ENCODE measurements at regions not wholly inside any gene's neighbourhood (a gene's known extent, or its start where the extent isn't known, plus 50 kb on each side); places are given as distances from the start of the nearest gene placed in this dataset.

GRCh38 chr5:135181653-135182052 lies 147.6 kb upstream of the PITX1 start:
- no peak overlapping the region for H3K4me3 ChIP-seq (ENCODE audit: low read depth, low read length)
- peaks cover 13% of the 10 kb centered on the region for H3K27me3 ChIP-seq (ENCODE audit: control insufficient read depth, insufficient read depth, low read length)
- TF ChIP-seq, protein P1, sequence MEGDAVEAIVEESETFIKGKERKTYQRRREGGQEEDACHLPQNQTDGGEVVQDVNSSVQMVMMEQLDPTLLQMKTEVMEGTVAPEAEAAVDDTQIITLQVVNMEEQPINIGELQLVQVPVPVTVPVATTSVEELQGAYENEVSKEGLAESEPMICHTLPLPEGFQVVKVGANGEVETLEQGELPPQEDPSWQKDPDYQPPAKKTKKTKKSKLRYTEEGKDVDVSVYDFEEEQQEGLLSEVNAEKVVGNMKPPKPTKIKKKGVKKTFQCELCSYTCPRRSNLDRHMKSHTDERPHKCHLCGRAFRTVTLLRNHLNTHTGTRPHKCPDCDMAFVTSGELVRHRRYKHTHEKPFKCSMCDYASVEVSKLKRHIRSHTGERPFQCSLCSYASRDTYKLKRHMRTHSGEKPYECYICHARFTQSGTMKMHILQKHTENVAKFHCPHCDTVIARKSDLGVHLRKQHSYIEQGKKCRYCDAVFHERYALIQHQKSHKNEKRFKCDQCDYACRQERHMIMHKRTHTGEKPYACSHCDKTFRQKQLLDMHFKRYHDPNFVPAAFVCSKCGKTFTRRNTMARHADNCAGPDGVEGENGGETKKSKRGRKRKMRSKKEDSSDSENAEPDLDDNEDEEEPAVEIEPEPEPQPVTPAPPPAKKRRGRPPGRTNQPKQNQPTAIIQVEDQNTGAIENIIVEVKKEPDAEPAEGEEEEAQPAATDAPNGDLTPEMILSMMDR (IDR thresholded peaks at IDR 0.05; ENCODE audit: insufficient read depth, low read length, poor library complexity, severe bottlenecking), result no peak
- H3K36me3 ChIP-seq (ENCODE audit: control insufficient read depth, insufficient read depth, low read length), result no peaks in the 10 kb centered on the region
- DNase-seq (ENCODE audit: low read depth), result no peak

- TF ChIP-seq, protein P1 (IDR thresholded peaks at IDR 0.05; ENCODE audit: insufficient read depth, low read length, poor library complexity, severe bottlenecking), result no peak
- Histone ChIP-seq H3K27me3 (ENCODE audit: control insufficient read depth, insufficient read depth, low read length) (peaks cover 13% of the 10 kb centered on the region), H3K36me3 (ENCODE audit: control insufficient read depth, insufficient read depth, low read length) (no peaks in the 10 kb centered on the region), H3K4me3 (ENCODE audit: low read depth, low read length) (no peak overlapping the region)
- DNase-seq (ENCODE audit: low read depth), result no peak
Measured at GRCh38 chr5:135179308-135179980, 145.4 kb upstream of the PITX1 start.

DNA sequence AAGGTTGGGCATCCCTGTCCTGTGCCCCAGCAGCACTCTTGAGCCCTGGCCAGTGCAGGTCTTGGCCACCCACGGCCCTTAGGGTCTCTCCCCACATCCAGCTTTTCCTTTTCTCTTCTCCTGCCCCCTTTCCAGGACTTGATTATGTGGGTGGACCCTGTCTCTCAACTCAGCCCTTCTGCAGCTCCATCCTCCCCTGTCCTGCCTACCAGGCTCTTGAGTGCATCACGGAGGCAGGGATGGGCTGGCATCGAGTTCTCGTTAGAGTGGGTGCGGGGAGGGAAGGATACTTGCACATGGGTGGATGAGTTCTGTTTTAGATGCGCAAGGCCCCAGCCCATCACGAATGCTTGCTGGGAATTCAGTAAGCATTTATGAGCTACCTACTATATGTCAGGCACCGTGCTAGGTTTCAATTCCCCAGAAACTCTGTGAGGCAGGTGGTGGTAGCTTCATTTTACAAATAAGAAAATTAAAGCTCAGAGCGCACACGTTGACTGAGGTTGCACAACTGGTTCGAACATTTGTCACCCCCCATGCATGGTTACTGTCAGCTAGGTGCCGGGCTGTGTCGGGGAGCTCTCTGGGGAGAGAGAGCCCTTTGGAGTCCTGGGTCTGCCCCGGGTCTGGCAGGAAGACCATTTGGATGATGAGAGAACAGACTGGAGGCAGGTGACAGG lies 144.6 kb upstream of the PITX1 start:
- TF ChIP-seq, protein P1 (IDR thresholded peaks at IDR 0.05; ENCODE audit: insufficient read depth, low read length, poor library complexity, severe bottlenecking), result no peak
- DNase-seq (ENCODE audit: low read depth), result no peak
- H3K36me3 ChIP-seq (ENCODE audit: control insufficient read depth, insufficient read depth, low read length), result no peaks in the 10 kb centered on the region
- H3K27me3 ChIP-seq (ENCODE audit: control insufficient read depth, insufficient read depth, low read length), result peaks cover 13% of the 10 kb centered on the region
- no peak overlapping the region for H3K4me3 ChIP-seq (ENCODE audit: low read depth, low read length)

DNA sequence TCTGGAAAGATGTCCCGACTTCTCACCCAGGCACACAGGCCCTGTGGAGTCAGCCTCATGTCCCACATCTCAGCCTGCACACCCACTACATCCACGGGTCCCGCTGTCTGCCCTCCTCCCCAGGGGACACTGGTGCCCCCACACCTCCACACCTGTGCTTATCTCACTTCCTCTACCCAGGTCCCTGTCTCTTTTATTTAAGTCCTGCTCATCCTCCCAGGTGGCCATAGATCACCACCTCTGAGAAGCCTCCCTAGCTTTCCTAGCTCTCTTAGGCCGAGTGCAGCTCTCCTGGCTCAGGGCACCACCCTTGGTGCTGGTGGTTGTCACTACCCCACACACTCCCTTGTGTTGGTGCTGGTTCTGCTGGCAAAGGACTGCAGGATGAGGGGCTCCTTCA lies 143.6 kb upstream of the PITX1 start:
- Histone ChIP-seq H3K27me3 (ENCODE audit: control insufficient read depth, insufficient read depth, low read length) (peaks cover 18% of the 10 kb centered on the region), H3K36me3 (ENCODE audit: control insufficient read depth, insufficient read depth, low read length) (no peaks in the 10 kb centered on the region), H3K4me3 (ENCODE audit: low read depth, low read length) (no peak overlapping the region)
- TF ChIP-seq, protein P1 (IDR thresholded peaks at IDR 0.05; ENCODE audit: insufficient read depth, low read length, poor library complexity, severe bottlenecking), result no peak
- DNase-seq (ENCODE audit: low read depth), result no peak

DNA sequence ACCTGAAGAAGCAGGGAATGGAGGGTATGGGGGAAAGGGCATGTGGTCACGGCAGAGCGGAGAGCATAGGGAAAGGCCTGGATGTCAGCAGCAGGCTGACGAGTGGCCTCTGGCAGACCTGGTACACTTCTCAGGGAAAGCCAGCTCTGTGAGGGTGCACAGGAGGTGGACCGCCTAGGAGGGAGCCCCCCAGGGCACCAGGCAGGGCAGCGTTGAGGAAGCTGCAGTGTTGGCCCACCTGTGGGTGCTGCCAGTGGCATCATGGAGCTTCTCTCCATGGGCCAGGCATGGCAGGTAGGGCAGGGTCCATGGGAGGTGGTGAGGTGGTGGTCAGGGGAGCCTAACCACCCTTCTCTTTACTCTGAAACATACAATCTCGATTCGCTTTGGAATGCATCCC lies 143.0 kb upstream of the PITX1 start:
- H3K4me3 ChIP-seq (ENCODE audit: low read depth, low read length), result no peak overlapping the region
- TF ChIP-seq, protein P1 (IDR thresholded peaks at IDR 0.05; ENCODE audit: insufficient read depth, low read length, poor library complexity, severe bottlenecking), result no peak
- peaks cover 18% of the 10 kb centered on the region for H3K27me3 ChIP-seq (ENCODE audit: control insufficient read depth, insufficient read depth, low read length)
- DNase-seq (ENCODE audit: low read depth), result no peak
- H3K36me3 ChIP-seq (ENCODE audit: control insufficient read depth, insufficient read depth, low read length), result no peaks in the 10 kb centered on the region
